ENCODE measurements at regions not wholly inside any gene's neighbourhood (a gene's known extent, or its start where the extent isn't known, plus 50 kb on each side); places are given as distances from the start of the nearest gene placed in this dataset.

DNA sequence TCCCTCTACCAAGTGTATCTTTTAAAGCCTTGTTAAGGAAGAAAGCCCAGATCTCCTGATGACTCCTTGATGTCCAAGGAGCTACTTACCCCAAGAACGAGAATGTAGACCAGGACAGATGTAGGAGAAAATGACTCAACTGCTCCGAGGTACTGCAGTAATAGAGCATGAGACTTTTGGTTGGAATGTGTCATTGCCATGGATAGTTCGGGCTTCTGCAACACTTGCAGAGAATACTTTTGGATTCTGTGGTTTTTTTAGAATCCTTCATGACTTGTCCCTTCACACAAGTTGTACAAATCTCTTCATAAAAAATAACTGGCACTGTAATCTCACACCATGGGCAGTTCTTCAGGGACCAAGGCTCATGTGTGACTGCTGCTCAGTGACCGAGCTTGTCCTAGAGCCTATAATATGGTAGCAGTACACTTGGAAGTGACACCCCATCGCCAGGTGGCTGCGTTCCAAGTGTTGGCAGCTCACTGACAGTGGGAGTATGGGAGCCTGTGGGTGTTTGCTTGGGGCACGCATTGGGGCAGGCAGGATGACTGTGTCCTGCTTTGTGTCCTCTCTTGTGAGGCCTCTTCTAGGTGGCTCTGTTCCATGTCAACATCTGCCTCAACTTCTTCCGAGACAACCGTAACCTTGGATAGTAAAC lies 87.9 kb upstream of the WDR1 start:
- no peak for DNase-seq (ENCODE audit: low read depth in 2 of 2)

DNA sequence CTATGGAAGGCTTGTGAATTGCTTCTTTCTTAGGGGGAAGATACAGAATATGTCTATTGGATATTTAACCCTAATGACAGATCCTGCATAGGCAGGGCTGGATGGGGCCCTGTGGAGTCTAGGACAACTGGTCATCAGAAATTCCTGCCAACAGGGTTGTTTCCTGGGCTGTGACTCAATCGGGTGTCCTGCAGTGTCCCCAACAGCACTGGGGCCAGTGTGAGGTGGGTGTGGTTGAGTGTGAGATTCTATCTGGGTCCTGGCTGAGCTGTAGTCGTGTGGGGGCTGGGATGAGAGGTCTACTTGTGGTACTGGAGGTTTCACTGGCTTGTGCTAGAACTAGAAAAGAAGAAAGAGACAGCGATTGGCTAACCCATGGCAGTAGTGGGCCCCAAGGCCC lies 87.3 kb upstream of the WDR1 start:
- DNase-seq (ENCODE audit: low read depth in 2 of 2) = no peak

DNA sequence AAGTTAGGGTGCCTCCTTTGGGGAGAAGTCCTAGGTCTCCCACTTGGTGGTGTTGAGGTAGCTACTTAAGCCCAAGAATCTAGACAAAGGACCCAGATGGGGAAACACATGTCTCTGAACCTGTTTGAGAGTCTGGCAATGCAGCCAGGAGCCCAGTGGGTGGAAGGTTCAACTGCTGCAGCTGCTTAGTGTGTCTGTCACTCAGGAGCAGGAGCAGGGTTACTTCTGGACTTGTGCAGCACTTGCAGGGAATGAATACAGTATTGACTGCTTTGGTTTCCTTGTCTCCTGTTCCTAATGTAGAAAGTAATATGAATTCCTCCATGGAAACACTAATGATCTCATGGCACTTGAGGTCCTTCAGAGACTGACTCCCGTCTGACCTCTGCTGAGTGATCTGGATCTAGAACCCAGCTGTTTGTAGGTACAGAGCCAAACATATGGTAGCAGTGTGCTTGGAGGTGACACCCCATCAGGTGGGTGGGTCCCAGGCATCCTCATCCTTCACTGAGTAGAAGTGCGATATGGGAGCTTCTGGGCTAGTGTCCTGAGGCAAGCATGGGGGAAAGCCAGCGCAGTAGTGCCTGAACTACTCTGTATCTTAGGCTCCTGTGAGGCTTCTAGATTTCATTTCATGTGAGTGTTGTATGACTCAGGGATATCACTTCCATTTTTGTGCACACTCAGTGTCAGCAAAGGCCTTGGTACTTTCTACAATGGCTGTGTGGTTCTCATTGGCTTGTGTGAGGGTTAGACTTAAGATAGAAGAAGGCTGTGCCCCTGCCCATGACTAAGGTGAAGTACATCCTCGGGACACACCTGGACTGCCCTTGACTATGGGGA lies 85.0 kb upstream of the WDR1 start:
- no peak for DNase-seq (ENCODE audit: low read depth in 2 of 2)

DNA sequence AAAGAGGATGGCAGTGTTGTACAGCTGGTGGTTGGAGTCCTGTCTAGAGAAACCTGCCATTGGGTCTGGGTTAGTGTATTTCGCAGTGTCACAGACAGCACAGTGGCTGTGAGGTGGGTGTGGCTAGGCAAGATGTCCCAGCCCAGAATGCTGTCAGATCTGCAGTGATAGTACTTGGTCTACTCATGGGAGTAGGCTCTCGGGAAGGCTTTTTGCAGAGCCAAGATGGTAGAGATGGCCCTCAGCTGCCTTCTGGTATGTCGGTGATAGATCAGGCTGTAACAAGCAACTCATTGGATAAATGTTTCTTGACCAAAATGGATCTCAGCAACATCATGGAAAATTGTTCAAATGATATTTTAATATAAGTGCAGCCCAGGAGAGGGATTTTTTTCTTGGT lies 84.3 kb upstream of the WDR1 start:
- DNase-seq (ENCODE audit: low read depth in 2 of 2) = no peak

DNA sequence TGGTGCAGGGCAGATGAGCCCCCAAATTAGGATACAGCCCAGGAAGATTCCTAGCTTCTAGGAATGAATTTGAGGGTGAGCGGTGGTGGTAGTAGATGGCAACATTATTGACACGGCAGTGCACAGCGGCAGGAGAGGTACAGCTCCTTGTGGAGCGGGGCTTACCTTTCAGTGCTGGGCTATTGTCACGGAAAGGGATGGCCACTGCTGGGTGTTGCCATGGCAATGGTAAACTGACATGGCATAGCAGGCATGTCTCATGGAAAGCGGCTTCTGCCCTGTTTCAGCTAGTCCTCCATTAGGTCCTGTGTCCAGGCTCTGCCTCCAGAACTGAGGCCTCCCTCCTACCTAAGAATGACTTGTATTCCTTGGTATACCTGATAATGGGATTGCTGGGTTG lies 81.8 kb upstream of the WDR1 start:
- DNase-seq (ENCODE audit: low read depth in 2 of 2) = no peak

DNA sequence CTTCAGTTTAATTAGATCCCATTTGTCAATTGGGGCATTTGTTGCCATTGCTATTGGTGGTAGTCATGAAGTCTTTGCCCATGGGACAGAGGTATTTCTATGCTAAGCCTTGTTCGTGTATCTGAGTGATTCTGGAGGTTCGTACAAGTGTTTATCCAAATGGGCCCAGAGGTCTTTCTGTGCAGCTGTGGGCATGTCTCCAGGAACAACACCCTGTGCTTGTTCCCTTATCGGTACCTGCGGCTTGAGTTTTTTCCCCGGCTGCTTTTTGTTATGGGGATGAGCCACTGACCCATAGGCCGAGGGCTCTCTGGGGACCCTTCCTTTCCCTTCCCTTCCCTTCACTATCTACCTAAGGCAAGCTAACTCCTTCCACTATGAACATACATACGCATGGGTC lies 81.4 kb upstream of the WDR1 start:
- no peak for DNase-seq (ENCODE audit: low read depth in 2 of 2)

DNA sequence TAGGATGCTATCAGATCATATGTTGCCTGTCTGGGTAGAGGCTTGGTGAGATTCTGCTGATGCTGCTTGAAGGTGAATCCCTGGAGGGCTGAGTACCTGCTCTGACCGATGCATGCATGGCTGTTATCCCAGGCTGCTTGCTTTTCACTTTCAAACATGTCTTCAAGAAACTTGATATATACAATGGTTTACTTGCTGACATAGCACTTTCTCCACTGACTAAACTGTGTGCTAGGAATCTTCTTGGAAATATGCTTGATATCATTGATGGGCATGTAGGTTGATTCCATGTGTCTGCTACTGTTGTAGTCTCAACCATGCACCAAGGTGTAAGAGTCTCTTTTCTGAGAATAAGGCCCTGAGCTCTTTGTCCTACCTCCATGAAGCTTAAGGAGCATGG lies 79.6 kb upstream of the WDR1 start:
- DNase-seq (ENCODE audit: low read depth in 2 of 2) = no peak

DNA sequence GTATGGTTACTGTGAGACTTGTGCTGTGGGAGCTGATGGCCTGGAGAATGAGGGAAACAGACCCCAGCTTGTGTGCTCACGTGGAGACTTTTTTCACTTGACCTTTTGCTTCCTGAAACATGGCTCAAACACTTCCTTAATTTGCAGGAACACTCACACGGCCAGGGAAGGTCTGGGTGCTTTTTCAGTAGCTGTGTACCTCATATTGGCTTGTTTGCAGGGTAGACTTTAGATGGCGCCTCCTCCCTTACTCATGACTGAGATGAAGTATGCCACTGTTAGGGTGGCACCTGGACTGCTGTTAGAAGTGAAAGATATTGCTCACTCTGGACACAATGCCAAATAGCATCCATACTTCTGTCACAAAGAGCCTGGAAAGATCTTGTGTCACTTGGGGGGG lies 75.7 kb upstream of the WDR1 start:
- DNase-seq (ENCODE audit: low read depth in 2 of 2) = no peak

DNA sequence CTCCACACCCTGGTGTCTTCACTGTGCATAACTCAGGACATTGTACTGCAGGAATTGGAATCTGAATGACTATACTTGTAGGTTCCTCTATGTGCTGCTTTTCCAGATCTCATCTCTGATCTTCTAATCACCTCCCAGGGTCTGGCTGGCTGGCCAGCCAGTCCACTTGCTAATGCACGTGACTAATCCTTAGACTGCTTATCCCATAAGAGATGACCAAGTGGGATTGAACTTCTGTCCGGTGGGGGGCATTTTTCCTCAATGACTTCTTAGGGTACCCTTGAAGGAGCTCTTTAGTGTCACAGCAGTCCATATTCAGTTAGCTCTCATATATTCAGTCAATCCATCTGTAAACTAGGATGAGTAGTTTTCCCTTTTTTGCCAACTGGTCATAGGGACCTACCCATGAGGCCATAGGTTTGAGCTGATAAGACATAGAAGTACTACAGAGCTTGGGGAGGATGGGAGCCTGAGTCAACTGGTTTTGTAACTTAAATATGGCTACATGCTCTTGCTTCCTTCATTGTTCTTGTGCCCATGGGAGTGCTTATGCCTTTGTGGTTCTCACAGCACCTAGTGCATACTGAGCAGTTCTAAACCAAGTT lies 71.9 kb upstream of the WDR1 start:
- no peak for DNase-seq (ENCODE audit: low read depth in 2 of 2)

DNA sequence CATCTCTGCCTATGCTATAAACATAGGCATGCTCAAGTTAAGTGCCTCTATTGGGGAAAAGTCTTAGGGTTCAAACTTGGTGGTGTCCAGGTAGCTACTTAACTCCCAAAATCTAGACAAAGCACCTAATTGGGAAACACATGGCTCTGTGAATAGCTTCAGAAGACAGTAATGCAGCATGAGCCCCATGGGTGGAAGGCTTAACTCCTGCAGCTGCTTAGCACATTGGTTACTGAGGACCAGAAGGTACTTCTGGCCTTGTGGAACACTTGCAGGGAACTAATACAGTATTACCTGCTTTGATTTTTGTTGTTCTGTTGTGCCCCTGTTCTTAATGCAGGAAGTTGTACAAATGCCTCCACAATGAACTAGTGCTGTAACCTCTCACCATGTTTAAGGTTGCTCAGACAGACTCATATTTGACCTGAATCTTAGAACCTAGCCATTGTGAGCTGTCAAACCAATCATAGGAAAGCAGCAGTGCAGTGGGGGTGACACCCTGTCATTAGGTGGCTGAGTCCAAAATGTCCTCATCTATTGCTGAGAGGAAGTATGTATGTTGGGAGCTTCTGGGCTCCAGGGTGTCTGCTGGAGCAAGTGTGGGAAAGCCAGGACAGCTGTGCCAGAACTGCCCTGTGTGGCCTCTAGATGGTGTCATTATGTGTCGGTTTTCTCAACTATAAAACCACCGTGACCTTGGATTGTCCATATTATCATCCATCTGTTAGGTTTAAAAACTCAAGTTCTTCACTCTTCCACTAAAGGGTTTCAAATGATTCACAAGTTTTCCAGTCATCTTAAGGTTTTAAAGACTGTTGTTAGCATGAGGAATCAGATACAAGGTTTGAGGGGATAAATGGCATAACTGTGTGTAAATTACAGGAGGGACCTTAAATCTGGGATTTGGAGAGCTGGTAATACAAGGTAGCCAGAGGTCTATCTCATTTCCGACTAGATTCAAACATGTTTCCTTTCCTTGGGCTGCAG lies 69.9 kb upstream of the WDR1 start:
- no peak for DNase-seq (ENCODE audit: low read depth in 2 of 2)

DNA sequence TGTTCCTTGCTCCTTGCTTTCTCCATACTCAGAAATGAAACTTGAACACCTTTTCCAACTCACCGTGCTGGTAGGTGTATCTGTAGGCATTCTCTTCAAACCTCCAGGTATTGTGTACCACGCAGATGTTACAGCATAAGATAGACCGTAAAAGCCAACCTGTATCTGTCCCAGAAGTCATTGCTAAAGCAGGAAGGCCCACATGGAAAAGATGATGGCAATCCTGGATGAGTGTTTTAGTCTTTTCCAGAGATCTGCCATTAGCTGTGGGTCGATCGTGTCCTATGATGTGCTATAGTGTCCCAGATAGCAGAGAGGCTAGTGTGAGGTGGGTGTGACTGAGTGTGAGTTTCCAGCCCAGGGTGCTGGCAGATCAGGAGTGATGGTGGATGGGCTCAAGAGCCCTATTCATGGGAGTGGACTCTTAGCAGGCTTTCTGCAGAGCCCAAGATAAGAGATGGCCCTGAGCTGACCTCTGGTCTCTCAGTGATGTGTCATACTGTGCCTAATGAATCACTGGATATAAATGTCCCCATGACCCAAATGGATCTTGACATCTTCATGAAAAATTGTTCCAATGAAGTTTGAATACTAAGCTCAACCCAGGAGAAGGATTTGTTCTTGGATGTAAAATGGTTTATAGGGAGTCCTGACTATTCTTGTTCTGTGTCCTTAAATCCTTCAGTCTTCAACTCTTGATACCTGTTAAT lies 69.1 kb upstream of the WDR1 start:
- DNase-seq (ENCODE audit: low read depth in 2 of 2) = no peak

DNA sequence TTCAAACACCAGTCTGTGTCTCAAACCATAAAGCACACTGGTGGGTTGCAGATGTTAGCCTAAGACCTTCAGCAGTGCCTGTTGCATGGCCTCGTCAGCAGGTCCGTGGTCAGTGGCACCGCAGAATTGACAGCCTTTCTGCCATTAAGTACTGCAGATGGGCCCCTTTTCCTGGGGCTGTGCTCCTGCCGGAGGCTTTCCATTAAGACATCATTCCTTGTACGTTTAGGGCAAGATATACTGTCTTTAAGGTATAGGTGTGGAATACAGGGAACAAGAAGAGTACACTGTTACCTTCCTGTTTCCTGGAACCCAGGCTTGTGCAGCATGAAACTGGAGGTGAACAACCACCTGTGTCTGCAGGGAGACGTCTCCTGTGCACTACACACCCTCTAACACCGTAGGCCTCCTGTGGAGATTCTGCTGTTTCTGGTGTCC lies 67.9 kb upstream of the WDR1 start:
- no peak for DNase-seq (ENCODE audit: low read depth in 2 of 2)

DNA sequence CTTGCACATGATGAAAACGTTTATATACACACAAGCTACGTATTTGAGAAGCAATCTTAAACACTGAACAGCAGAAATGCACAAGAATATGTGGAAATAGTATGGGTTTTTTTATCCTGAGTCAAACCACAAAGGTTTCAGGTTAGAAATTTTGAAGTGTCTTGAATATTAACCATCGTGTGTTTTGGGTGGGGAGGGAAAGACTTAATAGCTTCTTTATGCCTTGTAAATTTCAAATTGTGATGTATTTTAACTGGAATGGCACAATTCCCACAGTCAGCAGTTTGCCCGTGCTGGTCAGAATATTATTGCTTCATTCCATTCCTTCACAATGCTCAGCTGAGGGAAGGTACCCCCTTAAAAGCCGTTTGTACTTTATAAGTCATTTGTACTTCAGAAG lies 67.4 kb upstream of the WDR1 start:
- DNase-seq (ENCODE audit: low read depth in 2 of 2) = no peak

DNA sequence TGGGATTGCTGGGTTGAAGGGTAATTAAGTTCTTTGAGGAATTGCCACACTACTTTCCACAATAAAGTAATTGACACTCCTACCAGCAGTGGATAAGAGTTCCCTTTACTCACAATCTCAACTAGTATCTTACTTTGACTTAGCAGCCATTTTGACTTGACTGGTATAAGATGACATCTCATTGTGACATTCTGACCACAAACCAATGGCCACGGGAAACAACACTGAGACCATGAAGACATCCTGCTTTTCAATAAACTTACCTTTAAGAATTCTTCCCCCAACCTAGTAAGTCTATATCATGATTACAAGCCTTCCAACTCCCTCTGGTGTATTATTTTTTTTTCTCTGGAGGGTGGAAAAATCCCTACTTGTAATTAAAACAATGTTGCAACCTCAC lies 66.9 kb upstream of the WDR1 start:
- DNase-seq (ENCODE audit: low read depth in 2 of 2) = no peak

DNA sequence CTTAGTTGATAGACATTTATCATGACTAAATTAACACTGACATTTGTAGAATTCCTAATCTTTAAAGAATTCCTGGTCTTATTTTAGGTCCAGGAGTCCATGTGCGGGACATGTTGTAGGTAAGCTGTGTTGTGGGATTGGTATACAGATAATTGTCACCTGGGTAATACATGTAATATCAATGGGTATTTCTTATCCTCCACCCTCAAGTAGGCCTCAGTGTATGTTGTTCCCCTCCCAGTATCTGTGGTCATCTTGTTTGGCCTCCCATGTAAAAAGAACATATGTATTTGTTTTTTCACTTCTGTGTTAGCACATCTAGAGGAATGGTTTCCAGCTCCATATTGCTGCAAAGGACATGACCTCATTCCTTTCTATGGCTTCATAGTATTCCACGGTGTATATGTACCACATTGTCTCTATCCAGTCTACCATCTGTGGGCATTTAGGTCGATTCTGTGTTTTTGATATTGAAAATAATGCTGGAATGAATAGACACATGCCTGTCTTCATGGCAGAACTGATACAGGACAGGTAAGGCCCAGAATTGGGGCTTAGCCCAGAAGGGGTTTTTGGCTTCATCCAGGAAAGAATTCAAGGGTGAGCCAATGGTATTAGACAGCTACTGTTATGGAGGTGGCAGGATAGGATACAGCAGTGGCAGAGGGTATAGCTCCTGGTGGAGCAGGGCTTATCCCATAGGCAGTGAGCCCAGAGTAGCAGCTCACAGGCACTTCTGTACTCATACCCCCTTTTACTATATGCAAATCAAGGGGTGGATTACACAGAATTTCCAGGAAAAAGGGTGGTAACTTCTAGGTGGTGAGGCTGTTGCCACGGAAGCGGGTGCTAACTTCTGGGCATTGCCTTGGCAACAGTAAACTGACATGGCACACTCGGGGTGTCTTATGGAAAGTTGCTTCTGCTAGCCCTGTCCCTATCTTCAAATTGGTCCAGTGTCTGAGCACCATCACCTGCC lies 66.1 kb upstream of the WDR1 start:
- DNase-seq (ENCODE audit: low read depth in 2 of 2) = peak in 1 of 2 donors; percentile 10

DNA sequence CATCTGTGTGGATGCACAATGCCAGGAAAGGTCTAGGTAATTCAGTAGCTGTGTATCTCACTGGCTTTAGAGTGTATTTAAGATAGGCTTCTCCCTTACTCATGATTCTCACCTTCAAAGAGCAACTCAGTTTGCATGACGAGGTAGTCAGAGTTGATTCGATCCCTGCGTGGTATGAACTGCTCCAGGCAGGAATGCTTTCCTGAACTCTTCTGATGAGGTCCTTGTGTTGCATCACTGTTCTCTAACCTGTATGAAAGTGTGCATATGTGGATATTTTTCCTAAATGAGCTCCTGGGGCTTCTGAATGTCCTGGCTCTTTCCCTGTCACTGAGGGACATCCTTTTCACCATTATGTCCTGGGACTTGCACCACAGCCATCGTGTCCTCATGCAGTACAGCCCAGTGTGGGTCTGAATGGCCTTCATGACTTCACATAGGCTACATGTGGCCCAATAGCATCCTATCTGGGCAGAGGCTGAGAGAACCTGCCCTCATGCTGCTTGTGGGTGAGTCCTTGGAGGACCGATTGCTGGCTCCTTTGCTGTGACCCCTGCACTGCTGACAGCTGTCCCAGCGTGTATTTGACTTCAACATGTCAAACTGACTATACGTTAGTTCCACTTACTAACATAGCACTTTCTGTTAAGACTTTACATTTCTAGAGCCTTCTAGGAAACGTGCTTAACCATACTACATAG lies 65.3 kb upstream of the WDR1 start:
- no peak for DNase-seq (ENCODE audit: low read depth in 2 of 2)

DNA sequence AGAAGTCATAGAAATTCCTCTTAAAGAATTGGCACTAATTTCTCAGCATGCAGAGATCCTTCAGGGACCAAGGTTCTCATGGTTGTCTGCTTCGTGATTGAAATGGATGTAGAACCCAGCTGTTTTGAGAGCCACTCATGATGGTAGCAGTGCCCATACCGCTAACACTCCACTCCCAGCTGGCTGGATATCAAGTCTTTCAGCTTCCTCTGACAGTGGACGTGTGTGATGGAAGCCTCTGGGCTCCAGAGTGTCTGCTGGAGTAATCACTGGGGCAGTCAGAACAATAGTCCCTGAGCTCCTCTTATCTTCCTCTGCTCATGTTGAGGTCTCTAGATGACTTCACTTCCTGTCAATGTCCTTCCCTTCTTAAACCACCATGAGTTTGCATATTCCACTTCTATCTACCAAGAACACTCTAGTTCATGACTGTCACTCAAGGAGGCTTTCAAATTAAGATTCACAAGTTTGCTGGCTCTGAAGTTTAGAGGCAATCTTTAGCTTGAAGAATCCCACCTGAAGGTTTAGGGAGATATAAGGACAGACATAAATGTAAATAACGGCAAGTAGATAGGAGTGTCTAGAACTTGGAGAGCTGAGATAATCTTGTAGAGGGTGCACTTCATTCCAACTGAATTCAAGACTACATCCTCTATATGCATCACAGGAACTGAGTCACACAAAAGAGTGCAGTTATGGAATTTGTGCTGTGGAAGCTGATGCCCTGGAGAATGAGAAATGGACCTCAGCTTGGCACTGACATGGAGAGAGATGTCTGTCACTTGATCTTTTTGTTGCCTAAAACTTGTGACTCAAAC lies 64.5 kb upstream of the WDR1 start:
- DNase-seq (ENCODE audit: low read depth in 2 of 2) = peak; percentile 11

DNA sequence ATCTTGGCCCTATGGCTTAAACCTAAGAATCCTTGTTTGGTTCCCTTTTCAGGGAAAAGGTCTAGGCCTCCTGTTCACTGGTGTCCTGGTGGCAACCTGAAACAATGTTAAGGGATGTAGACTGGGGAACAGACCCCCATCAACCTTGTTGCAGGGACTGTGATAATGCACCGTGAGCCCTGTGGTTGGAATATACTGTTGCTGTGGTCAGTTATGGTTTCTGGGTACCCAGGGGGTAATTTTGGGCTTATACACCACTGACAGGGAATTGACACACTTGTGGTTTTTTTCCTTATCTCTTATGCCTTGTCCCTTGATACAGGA lies 64.0 kb upstream of the WDR1 start:
- DNase-seq (ENCODE audit: low read depth in 2 of 2) = no peak

Data from stimulated activated CD4-positive, alpha-beta T cell treated with anti-CD3 and anti-CD28 coated beads, Interleukin-4, amount 100 ng/mL, for 48 hours (primary cell).